ENCODE measurements at regions not wholly inside any gene's neighbourhood (a gene's known extent, or its start where the extent isn't known, plus 50 kb on each side); places are given as distances from the start of the nearest gene placed in this dataset.

- no peak for ATAC-seq (ENCODE audit: poor library complexity)
- Mint-ChIP-seq H3K27ac (no peak overlapping the region), H3K9me3 (peaks cover 13% of the 10 kb centered on the region), H3K4me1 (ENCODE audit: low read depth) (no peaks in the 10 kb centered on the region), H3K36me3 (ENCODE audit: low read depth) (no peaks in the 10 kb centered on the region), H3K27me3 (no peaks in the 10 kb centered on the region), H3K4me3 (no peak overlapping the region)
- no peak for DNase-seq
- Histone ChIP-seq H3K27ac (ENCODE audit: low read depth in 1 of 2, low read length in 2 of 2) (no peak overlapping the region), H3K4me3 (ENCODE audit: low read length) (no peak overlapping the region), H3K27me3 (ENCODE audit: control insufficient read depth in 1 of 2, insufficient read depth in 2 of 2, low read length in 2 of 2) (no peaks in the 10 kb centered on the region), H3K4me1 (ENCODE audit: insufficient read depth, low read length) (no peaks in the 10 kb centered on the region), H3K36me3 (ENCODE audit: insufficient read depth, low read length) (no peaks in the 10 kb centered on the region), H3K9me3 (ENCODE audit: control insufficient read depth in 1 of 2, insufficient read depth in 1 of 2, low read length in 2 of 2) (peaks cover 7 to 10% of the 10 kb centered on the region in 2 experiments)
- intact Hi-C loops (cut with DNase I, micrococcal nuclease), result no loop called here
- CTCF ChIA-PET, result no interaction called here
- no peak for TF ChIP-seq CTCF (IDR thresholded peaks at IDR 0.05)
- POLR2A ChIA-PET, result no interaction called here
These were observed 293.3 kb upstream of the CNTN4 start for GRCh38 chr3:1805331-1805730.

GRCh38 chr3:1808590-1808989, 290.1 kb upstream of the CNTN4 start:
- ATAC-seq (ENCODE audit: poor library complexity) (no peak), DNase-seq (no peak)
- CTCF ChIA-PET, result no interaction called here
- Mint-ChIP-seq H3K4me3 (no peak overlapping the region), H3K4me1 (ENCODE audit: low read depth) (no peaks in the 10 kb centered on the region), H3K27me3 (no peaks in the 10 kb centered on the region), H3K27ac (no peak overlapping the region), H3K36me3 (ENCODE audit: low read depth) (no peaks in the 10 kb centered on the region), H3K9me3 (peaks cover 14% of the 10 kb centered on the region)
- no peak overlapping the region for H3K27ac ChIP-seq (ENCODE audit: low read depth in 1 of 2, low read length in 2 of 2)
- peaks cover 10% of the 10 kb centered on the region in 2 experiments for H3K9me3 ChIP-seq (ENCODE audit: control insufficient read depth in 1 of 2, insufficient read depth in 1 of 2, low read length in 2 of 2)
- H3K27me3 ChIP-seq (ENCODE audit: control insufficient read depth in 1 of 2, insufficient read depth in 2 of 2, low read length in 2 of 2), result no peaks in the 10 kb centered on the region
- no peak overlapping the region for H3K4me3 ChIP-seq (ENCODE audit: low read length)
- no peaks in the 10 kb centered on the region for H3K4me1 ChIP-seq (ENCODE audit: insufficient read depth, low read length)
- intact Hi-C loops (cut with DNase I, micrococcal nuclease), result no loop called here
- POLR2A ChIA-PET, result no interaction called here
- no peak for TF ChIP-seq CTCF (IDR thresholded peaks at IDR 0.05)
- H3K36me3 ChIP-seq (ENCODE audit: insufficient read depth, low read length), result no peaks in the 10 kb centered on the region

- DNase-seq, result no peak
- no peak overlapping the region for H3K27ac Mint-ChIP-seq
- POLR2A ChIA-PET, result no interaction called here
- no peak for ATAC-seq (ENCODE audit: poor library complexity)
- H3K36me3 Mint-ChIP-seq (ENCODE audit: low read depth), result no peaks in the 10 kb centered on the region
- no peaks in the 10 kb centered on the region for H3K4me1 Mint-ChIP-seq (ENCODE audit: low read depth)
- CTCF ChIA-PET, result no interaction called here
- intact Hi-C loops (cut with DNase I, micrococcal nuclease), result no loop called here
- no peak overlapping the region for H3K4me3 Mint-ChIP-seq
- no peaks in the 10 kb centered on the region for H3K27me3 ChIP-seq (ENCODE audit: control insufficient read depth in 1 of 2, insufficient read depth in 2 of 2, low read length in 2 of 2)
- H3K27ac ChIP-seq (ENCODE audit: low read depth in 1 of 2, low read length in 2 of 2), result no peak overlapping the region
- no peaks in the 10 kb centered on the region for H3K27me3 Mint-ChIP-seq
- H3K4me3 ChIP-seq (ENCODE audit: low read length), result no peak overlapping the region
- H3K36me3 ChIP-seq (ENCODE audit: insufficient read depth, low read length), result no peaks in the 10 kb centered on the region
- no peaks in the 10 kb centered on the region for H3K4me1 ChIP-seq (ENCODE audit: insufficient read depth, low read length)
- no peak for TF ChIP-seq CTCF (IDR thresholded peaks at IDR 0.05)
- H3K9me3 Mint-ChIP-seq, result peaks cover 7% of the 10 kb centered on the region
- H3K9me3 ChIP-seq (ENCODE audit: control insufficient read depth in 1 of 2, insufficient read depth in 1 of 2, low read length in 2 of 2), result no peaks in the 10 kb centered on the region
These were observed 274.8 kb upstream of the CNTN4 start for GRCh38 chr3:1823867-1824266.

Data from CD4-positive, alpha-beta T cell (primary cell).